Upper lobe of right lung (tissue), 1 donor: ENCODE measurements at regions not wholly inside any gene's neighbourhood (a gene's known extent, or its start where the extent isn't known, plus 50 kb on each side); places are given as distances from the start of the nearest gene placed in this dataset.
"Not testable (repeated sequence)": the region's sequence is repeated elsewhere in the genome, so short reads cannot be mapped to it uniquely, and the experiment has no call there.

ENCODE experiments used
- ATAC-seq: fragments of 200-7000 bp; cut with Tn5 transposase; one replicate; pipeline ENCODE4 v1.9.1; 2020; ENCODE audit warnings: mild to moderate bottlenecking, moderate library complexity
- DNase-seq: peaks from one replicate; pipeline ENCODE4 v3.0.0-alpha.2; 2020
- H3K27ac ChIP-seq: fragments of 200-600 bp; one replicate; pipeline ENCODE4 v1.8.0; 2022
- H3K27me3 ChIP-seq: fragments of 200-600 bp; one replicate; pipeline ENCODE4 v1.8.0; 2022; ENCODE audit warnings: mild to moderate bottlenecking
- H3K36me3 ChIP-seq: fragments of 200-600 bp; one replicate; pipeline ENCODE4 v1.8.0; 2022
- H3K4me1 ChIP-seq: fragments of 200-600 bp; one replicate; pipeline ENCODE4 v1.8.0; 2022
- H3K4me3 ChIP-seq: fragments of 200-600 bp; one replicate; pipeline ENCODE4 v1.8.0; 2022; ENCODE audit warnings: mild to moderate bottlenecking
- H3K9me3 ChIP-seq: fragments of 200-600 bp; one replicate; pipeline ENCODE4 v1.8.0; 2022
- CTCF ChIP-seq: fragments of 200-600 bp; IDR thresholded peaks from one replicate; pipeline ENCODE4 v1.8.0; 2022; ENCODE audit warnings: antibody characterized with exemption
- intact Hi-C: fragments of 100-400 bp; cut with DNase I; formaldehyde crosslinking; loops from one replicate; pipeline ENCODE4 v1.11.0; 2022
- donor health status: DM: no; HTN: yes; CAD: no; lungs with severe emphysema.

- H3K9me3 ChIP-seq, H3K4me3 ChIP-seq, H3K27ac ChIP-seq, intact Hi-C loops, H3K36me3 ChIP-seq, ATAC-seq, H3K4me1 ChIP-seq, DNase-seq, H3K27me3 ChIP-seq: not testable (repeated sequence)
Observed at GRCh38 chr6:60574723-60575122, 1711.3 kb downstream of the KHDRBS2 start.

- ATAC-seq, H3K4me3 ChIP-seq, H3K4me1 ChIP-seq, H3K27ac ChIP-seq, H3K36me3 ChIP-seq, DNase-seq, H3K27me3 ChIP-seq, intact Hi-C loops, H3K9me3 ChIP-seq: not testable (repeated sequence)
Observed at GRCh38 chr6:60572607-60573006, 1713.4 kb downstream of the KHDRBS2 start.

GRCh38 chr6:60571293-60572016 is 1714.6 kb downstream of the KHDRBS2 start:
- H3K4me3 ChIP-seq, DNase-seq, H3K9me3 ChIP-seq, H3K27ac ChIP-seq, H3K4me1 ChIP-seq, H3K36me3 ChIP-seq, H3K27me3 ChIP-seq, intact Hi-C loops: not testable (repeated sequence)
- ATAC-seq: peak; percentile 21

- H3K27ac ChIP-seq, DNase-seq, H3K4me1 ChIP-seq, H3K9me3 ChIP-seq, H3K27me3 ChIP-seq, ATAC-seq, intact Hi-C loops, H3K4me3 ChIP-seq, H3K36me3 ChIP-seq: not testable (repeated sequence)
Observed at GRCh38 chr6:60570599-60570998, 1715.4 kb downstream of the KHDRBS2 start.

GRCh38 chr6:60567447-60568187 is 1718.4 kb downstream of the KHDRBS2 start:
- H3K4me1 ChIP-seq, H3K4me3 ChIP-seq, H3K36me3 ChIP-seq, H3K27ac ChIP-seq, H3K27me3 ChIP-seq, H3K9me3 ChIP-seq, intact Hi-C loops, DNase-seq: not testable (repeated sequence)
- ATAC-seq: peak; percentile 61

- intact Hi-C loops, H3K9me3 ChIP-seq, H3K27me3 ChIP-seq, H3K4me3 ChIP-seq, H3K36me3 ChIP-seq, H3K27ac ChIP-seq, H3K4me1 ChIP-seq, DNase-seq, ATAC-seq: not testable (repeated sequence)
Observed at GRCh38 chr6:60566387-60566786, 1719.6 kb downstream of the KHDRBS2 start.

- DNase-seq, H3K36me3 ChIP-seq, intact Hi-C loops, H3K4me1 ChIP-seq, ATAC-seq, H3K27me3 ChIP-seq, H3K27ac ChIP-seq, H3K9me3 ChIP-seq, H3K4me3 ChIP-seq: not testable (repeated sequence)
Observed at GRCh38 chr6:60559702-60560101, 1726.3 kb downstream of the KHDRBS2 start.

- H3K27ac ChIP-seq, H3K4me3 ChIP-seq, H3K4me1 ChIP-seq, H3K27me3 ChIP-seq, DNase-seq, H3K9me3 ChIP-seq, intact Hi-C loops, H3K36me3 ChIP-seq, ATAC-seq: not testable (repeated sequence)
Observed at GRCh38 chr6:60547340-60547739, 1738.7 kb downstream of the KHDRBS2 start.

GRCh38 chr6:60524770-60525169 is 1761.3 kb downstream of the KHDRBS2 start:
- H3K9me3 ChIP-seq, H3K36me3 ChIP-seq, H3K27me3 ChIP-seq, intact Hi-C loops, DNase-seq, H3K4me3 ChIP-seq, ATAC-seq, H3K27ac ChIP-seq, H3K4me1 ChIP-seq: not testable (repeated sequence)

- peak; percentile 17 for TF ChIP-seq CTCF
- H3K36me3 ChIP-seq, intact Hi-C loops, H3K4me1 ChIP-seq, ATAC-seq, H3K4me3 ChIP-seq, DNase-seq, H3K27ac ChIP-seq, H3K27me3 ChIP-seq, H3K9me3 ChIP-seq: not testable (repeated sequence)
Observed at GRCh38 chr6:60477747-60478146, 1808.3 kb downstream of the KHDRBS2 start.

GRCh38 chr6:60473805-60474204 is 1812.2 kb downstream of the KHDRBS2 start:
- DNase-seq, H3K36me3 ChIP-seq, H3K4me1 ChIP-seq, ATAC-seq, H3K9me3 ChIP-seq, H3K27me3 ChIP-seq, intact Hi-C loops, H3K4me3 ChIP-seq, H3K27ac ChIP-seq: not testable (repeated sequence)

GRCh38 chr6:60471426-60471825 is 1814.6 kb downstream of the KHDRBS2 start:
- H3K36me3 ChIP-seq, ATAC-seq, H3K27me3 ChIP-seq, DNase-seq, H3K4me1 ChIP-seq, H3K27ac ChIP-seq, intact Hi-C loops, H3K4me3 ChIP-seq, H3K9me3 ChIP-seq: not testable (repeated sequence)

GRCh38 chr6:60450428-60450827 is 1835.6 kb downstream of the KHDRBS2 start:
- intact Hi-C loops, DNase-seq: not testable (repeated sequence)

More at GRCh38 chr6:60450428-60450827, 1835.6 kb downstream of the KHDRBS2 start:
- not testable (repeated sequence) for H3K4me1 ChIP-seq, H3K27me3 ChIP-seq, H3K36me3 ChIP-seq, H3K27ac ChIP-seq, ATAC-seq, H3K4me3 ChIP-seq, H3K9me3 ChIP-seq
